GM12878 (cell line): ENCODE measurements at regions not wholly inside any gene's neighbourhood (a gene's known extent, or its start where the extent isn't known, plus 50 kb on each side); places are given as distances from the start of the nearest gene placed in this dataset.

ENCODE experiments used
- ATAC-seq: fragments of 200-7000 bp; cut with Tn5 transposase; 3 replicates; pipeline ENCODE4 v1.9.1; 2020; ENCODE audit warnings: mild to moderate bottlenecking, moderate library complexity
- BruUV-seq: library from RNA; stranded (reverse); fragments of 400-500 nt; replicated peaks from 2 replicates; lab custom pipeline; 2021; lab: Mats Ljungman, UMichigan
- CTCF ChIA-PET: fragments of 300-600 bp; sonication (Branson Sonifier 250); formaldehyde crosslinking; extraction: SDS; loops from one replicate; lab custom pipeline; 2021; ENCODE audit warnings: inconsistent platforms; lab: Yijun Ruan, JAX
- POLR2A ChIA-PET: fragments of 350-600 bp; formaldehyde crosslinking; extraction: SDS; loops from one replicate; lab custom pipeline; 2021; ENCODE audit warnings: inconsistent platforms; lab: Charles Lee
- RAD21 ChIA-PET: fragments of 300-600 bp; sonication (Branson Sonifier 250); formaldehyde crosslinking; loops from one replicate; lab custom pipeline; 2023; ENCODE audit warnings: antibody characterized with exemption; ENCODE audit not compliant: unreplicated experiment; lab: Charles Lee
- SMC1A ChIA-PET: fragments of 300-600 bp; sonication (Branson Sonifier 250); formaldehyde crosslinking; loops from one replicate; lab custom pipeline; 2023; ENCODE audit not compliant: unreplicated experiment, uncharacterized antibody; lab: Charles Lee
- DNase-seq: peaks from one replicate; pipeline ENCODE4 v3.0.0-alpha.2; 2011; ENCODE audit warnings: low read depth, low spot score
- FAIRE-seq: peaks from 3 replicates; lab custom pipeline; 2011; peaks lifted over from hg19 to GRCh38; lab: Jason Lieb, UNC
- H2AFZ ChIP-seq: 2 replicates; pipeline ENCODE4 v1.6.0; 2011; ENCODE audit warnings: low read depth, low read length, control low read depth; ENCODE audit not compliant: control insufficient read depth
- H3K27ac ChIP-seq: 2 replicates; pipeline ENCODE4 v1.5.1; 2011; ENCODE audit warnings: control low read depth; ENCODE audit not compliant: control insufficient read depth, insufficient read depth
- H3K27me3 ChIP-seq, 2 experiments: replicated peaks in 1 of 2; 2 replicates each; pipeline versions ENCODE4 v1.6.0 to v1.6.1; 2011; ENCODE audit warnings: low read length in 1 of 2; ENCODE audit not compliant: control insufficient read depth in 2 of 2, insufficient read depth in 2 of 2
- H3K36me3 ChIP-seq, 2 experiments: 2 replicates each; pipeline ENCODE4 v1.5.1; 2011; ENCODE audit warnings: low read length in 1 of 2; ENCODE audit not compliant: control insufficient read depth in 2 of 2, insufficient read depth in 2 of 2
- H3K4me1 ChIP-seq: 2 replicates; pipeline ENCODE4 v1.6.1; 2011; ENCODE audit warnings: mild to moderate bottlenecking, low read length, moderate library complexity, mixed read lengths; ENCODE audit not compliant: control insufficient read depth, insufficient read depth
- H3K4me2 ChIP-seq: 2 replicates; pipeline ENCODE4 v1.6.0; 2011; ENCODE audit warnings: control low read depth; ENCODE audit not compliant: control insufficient read depth, insufficient read depth
- H3K4me3 ChIP-seq: fragments of 200-600 bp; sonication (generic); 2 replicates; pipeline ENCODE4 v1.5.1; 2016
- H3K79me2 ChIP-seq: 2 replicates; pipeline ENCODE4 v1.6.0; 2011; ENCODE audit warnings: low read length; ENCODE audit not compliant: control insufficient read depth, insufficient read depth
- H3K9ac ChIP-seq: 2 replicates; pipeline ENCODE4 v1.8.0; 2011; ENCODE audit warnings: low read length, control low read depth, mixed read lengths; ENCODE audit not compliant: control insufficient read depth, insufficient read depth
- H3K9me3 ChIP-seq: replicated peaks from 3 replicates; pipeline ENCODE4 v1.5.1; 2011; ENCODE audit warnings: mild to moderate bottlenecking, low read length; ENCODE audit not compliant: control insufficient read depth, insufficient read depth
- H4K20me1 ChIP-seq: 2 replicates; pipeline ENCODE4 v1.6.0; 2011; ENCODE audit not compliant: control insufficient read depth, insufficient read depth
- ASH2L ChIP-seq: fragments of 300-600, 200-600 bp; sonication (generic); IDR thresholded peaks from 2 replicates; pipeline ENCODE4 v1.6.1; 2017; ENCODE audit warnings: low read depth, mild to moderate bottlenecking, borderline replicate concordance
- BACH1 ChIP-seq: fragments of 450-650 bp; IDR thresholded peaks from 2 replicates; pipeline ENCODE4 v1.6.1; 2017; ENCODE audit warnings: mild to moderate bottlenecking, borderline replicate concordance
- BMI1 ChIP-seq: fragments of 450-650 bp; IDR thresholded peaks from 2 replicates; pipeline ENCODE4 v1.6.1; 2016; ENCODE audit warnings: mild to moderate bottlenecking, moderate library complexity, borderline replicate concordance
- EZH2 ChIP-seq: IDR thresholded peaks from 2 replicates; pipeline ENCODE4 v1.6.1; 2012; ENCODE audit warnings: low read depth, mild to moderate bottlenecking, control low read depth, inconsistent platforms, low read length, borderline replicate concordance; ENCODE audit not compliant: control insufficient read depth
- HDAC6 ChIP-seq: fragments of 200-600 bp; sonication (generic); IDR thresholded peaks from one replicate; pipeline ENCODE4 v1.8.0; 2017; ENCODE audit warnings: antibody characterized with exemption; ENCODE audit not compliant: unreplicated experiment
- RELA ChIP-seq: fragments of 450-650 bp; IDR thresholded peaks from 2 replicates; pipeline ENCODE4 v1.8.0; 2014; ENCODE audit warnings: borderline replicate concordance; ENCODE audit not compliant: partially characterized antibody
- ZNF384 ChIP-seq: IDR thresholded peaks from 2 replicates; pipeline ENCODE4 v1.6.1; 2012; ENCODE audit warnings: low read depth, mild to moderate bottlenecking, low read length, improper control_type of control experiment, borderline replicate concordance
- WGBS: methylation state at CpG from one replicate; pipeline ENCODE4 v1.1.6; 2016; ENCODE audit warnings: low lambda C conversion rate; ENCODE audit not compliant: insufficient replicate concordance, insufficient coverage; ENCODE audit errors: missing lambda C conversion rate; 5-methylcytosine and 5-hydroxymethylcytosine counted together
- in situ Hi-C: fragments of 300-500 bp; cut with MboI; formaldehyde crosslinking; loops from 9 replicates; pipeline ENCODE4 v1.14.3; 2018; ENCODE audit warnings: mixed read lengths
- intact Hi-C: fragments of 100-400 bp; cut with micrococcal nuclease; formaldehyde crosslinking; loops from one replicate; pipeline ENCODE4 v1.14.2; 2022; ENCODE audit not compliant: unreplicated experiment
- TF ChIP-seq, protein P1 (sequence below): fragments of 450-650 bp; IDR thresholded peaks from 2 replicates; pipeline ENCODE4 v1.6.1; 2014; ENCODE audit warnings: mild to moderate bottlenecking

DNA sequence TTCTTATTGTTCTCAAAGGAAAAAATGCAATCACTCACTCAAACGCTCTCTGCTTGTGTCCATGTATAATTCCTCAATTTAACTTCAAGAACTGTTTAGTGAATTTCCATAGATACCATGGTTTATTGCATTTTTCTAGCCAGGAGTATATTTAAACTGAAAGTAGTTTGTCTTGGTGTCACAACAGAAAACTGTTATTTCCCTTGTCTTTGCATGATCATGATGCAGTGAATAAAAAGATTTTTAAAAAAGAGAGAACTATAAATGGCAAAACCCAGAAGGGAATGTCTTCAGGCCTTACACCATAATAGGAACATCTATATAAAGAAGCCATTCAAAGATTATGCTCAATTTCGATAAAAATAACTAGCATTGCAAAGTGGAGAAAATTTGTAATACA lies 523.5 kb upstream of the ADGRL4 start:
- no peaks in the 10 kb centered on the region for H3K79me2 ChIP-seq
- FAIRE-seq = no peak
- WGBS = 9% methylated on average over 2 of the region's 2 CpGs

DNA sequence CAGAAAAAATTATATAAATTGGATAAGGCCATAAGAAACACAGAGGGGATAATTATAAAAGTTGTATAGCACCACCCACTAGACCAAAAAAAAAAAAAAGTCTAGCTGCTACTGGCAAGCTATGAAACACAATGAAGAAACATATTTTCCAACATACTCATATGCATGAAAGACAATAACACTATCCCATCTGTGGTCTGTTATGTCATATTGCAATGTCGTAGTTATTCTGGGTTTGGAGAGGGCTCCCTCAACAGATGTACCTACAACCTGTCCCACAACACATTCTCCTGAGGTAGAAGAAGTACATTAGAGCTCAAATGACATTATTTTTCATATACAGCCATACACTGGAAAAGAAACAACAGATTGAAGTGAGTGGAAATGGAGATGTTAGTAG lies 517.6 kb upstream of the ADGRL4 start:
- Histone ChIP-seq H3K4me3 (no peak overlapping the region), H3K9ac (no peak overlapping the region), H4K20me1 (no peaks in the 10 kb centered on the region), H3K4me2 (no peak overlapping the region), H3K27ac (no peak overlapping the region), H3K27me3 (no peaks in the 10 kb centered on the region), H3K4me1 (no peaks in the 10 kb centered on the region; the same call in 1 of the 2 replicates), H3K79me2 (no peaks in the 10 kb centered on the region), H3K36me3 (no peaks in the 10 kb centered on the region), H3K9me3 (no peaks in the 10 kb centered on the region), H2AFZ (no peak overlapping the region)
- intact Hi-C loops = no loop called here
- ChIA-PET POLR2A (no interaction called here), CTCF (no interaction called here), SMC1A (no interaction called here), RAD21 (interaction anchor here (1.2 kb wide), 1 partner anchor 27 kb away, joined by 3 read pairs; no protein-coding TSS in a partner anchor)
- TF ChIP-seq EZH2 = no peak
- no peak for TF ChIP-seq ZNF384
- WGBS = 0% methylated on average over 1 of the region's 1 CpG
- FAIRE-seq = no peak
- in situ Hi-C loops = no loop called here
- no TSS peak for BruUV-seq
- no peak for ATAC-seq
- DNase-seq = no peak

More for the DNA sequence above, 523.5 kb upstream of the ADGRL4 start:
- RAD21 ChIA-PET = no interaction called here
- H3K27ac ChIP-seq = no peak overlapping the region
- CTCF ChIA-PET = no interaction called here
- TF ChIP-seq, protein P1, sequence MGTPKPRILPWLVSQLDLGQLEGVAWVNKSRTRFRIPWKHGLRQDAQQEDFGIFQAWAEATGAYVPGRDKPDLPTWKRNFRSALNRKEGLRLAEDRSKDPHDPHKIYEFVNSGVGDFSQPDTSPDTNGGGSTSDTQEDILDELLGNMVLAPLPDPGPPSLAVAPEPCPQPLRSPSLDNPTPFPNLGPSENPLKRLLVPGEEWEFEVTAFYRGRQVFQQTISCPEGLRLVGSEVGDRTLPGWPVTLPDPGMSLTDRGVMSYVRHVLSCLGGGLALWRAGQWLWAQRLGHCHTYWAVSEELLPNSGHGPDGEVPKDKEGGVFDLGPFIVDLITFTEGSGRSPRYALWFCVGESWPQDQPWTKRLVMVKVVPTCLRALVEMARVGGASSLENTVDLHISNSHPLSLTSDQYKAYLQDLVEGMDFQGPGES = no peak
- TF ChIP-seq BACH1 (no peak), RELA (no peak), HDAC6 (no peak), ASH2L (no peak), BMI1 (no peak)
- H3K4me2 ChIP-seq = no peak overlapping the region
- no peaks in the 10 kb centered on the region for H3K4me1 ChIP-seq
- SMC1A ChIA-PET = no interaction called here
- H4K20me1 ChIP-seq = no peaks in the 10 kb centered on the region
- no peaks in the 10 kb centered on the region for H3K9me3 ChIP-seq
- no peaks in the 10 kb centered on the region for H3K36me3 ChIP-seq
- H3K9ac ChIP-seq = no peak overlapping the region
- POLR2A ChIA-PET = no interaction called here
- no peak for ATAC-seq
- H3K4me3 ChIP-seq = no peak overlapping the region
- intact Hi-C loops (no loop called here), in situ Hi-C loops (no loop called here)
- DNase-seq = no peak
- no peaks in the 10 kb centered on the region for H3K27me3 ChIP-seq
- no TSS peak for BruUV-seq
- no peak overlapping the region for H2AFZ ChIP-seq
